ENCODE measurements at regions not wholly inside any gene's neighbourhood (a gene's known extent, or its start where the extent isn't known, plus 50 kb on each side); places are given as distances from the start of the nearest gene placed in this dataset.

- in situ Hi-C loops (cut with HindIII; ENCODE audit: low sequenced_read_pairs), result no loop called here
Measured at GRCh38 chr11:93959663-93960062, 61.5 kb upstream of the HEPHL1 start.

DNA sequence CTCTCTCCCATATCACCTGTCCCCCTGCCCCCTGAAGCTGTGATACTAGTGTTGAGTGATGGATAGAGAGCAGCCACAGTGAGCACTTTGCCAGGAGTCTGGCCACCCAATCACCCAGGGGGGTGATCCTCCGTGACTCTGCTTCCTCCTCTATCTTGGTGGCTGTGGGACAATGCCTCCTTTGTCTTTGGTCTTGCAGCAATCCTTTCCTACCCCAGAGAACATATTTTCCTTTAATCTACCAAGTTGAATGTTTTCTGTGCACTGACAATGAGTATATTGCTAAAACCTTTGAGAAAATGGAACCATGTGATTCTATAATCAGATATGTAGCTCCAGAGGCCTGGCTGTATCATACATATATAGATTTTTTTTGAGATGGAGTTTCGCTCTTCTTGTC, 58.1 kb upstream of the HEPHL1 start:
- in situ Hi-C loops (cut with HindIII; ENCODE audit: low sequenced_read_pairs), result no loop called here

DNA sequence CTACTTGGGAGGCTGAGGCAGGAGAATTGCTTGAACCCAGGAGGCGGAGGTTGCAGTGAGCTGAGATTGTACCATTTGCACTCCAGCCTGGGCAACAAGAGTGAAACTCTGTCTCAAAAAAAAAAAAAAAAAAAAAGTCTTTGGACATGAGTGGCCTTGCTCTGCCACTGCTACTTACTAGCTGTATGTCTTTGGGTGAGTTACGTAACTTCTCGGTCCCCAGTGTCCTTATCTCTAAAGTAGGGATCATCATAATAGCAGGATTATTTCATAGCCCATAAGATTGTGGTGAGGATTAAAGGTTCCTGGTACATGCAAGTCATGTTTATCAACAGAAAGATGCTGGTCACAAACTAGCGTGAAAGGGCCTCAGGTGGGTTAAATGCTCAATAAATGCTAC, 53.9 kb upstream of the HEPHL1 start:
- in situ Hi-C loops (cut with HindIII; ENCODE audit: low sequenced_read_pairs), result no loop called here

DNA sequence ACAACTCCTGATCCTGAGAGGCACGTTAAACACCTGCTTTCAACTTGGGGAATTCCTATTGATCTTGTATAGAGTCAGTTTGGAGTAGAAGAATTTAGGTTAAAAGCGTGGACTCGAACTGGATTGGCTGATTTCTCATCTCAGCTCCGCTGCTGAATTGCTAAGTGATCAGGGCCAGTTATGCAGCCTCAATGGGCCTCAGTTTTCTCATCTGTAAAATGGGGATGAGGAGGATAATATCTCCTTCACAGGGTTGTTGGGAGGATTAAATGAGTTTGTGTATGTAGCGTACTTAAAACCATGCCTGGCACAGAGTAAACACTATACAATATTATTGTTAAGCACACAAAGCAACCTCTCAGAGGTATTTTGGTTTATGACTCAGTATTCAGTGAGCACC, 53.2 kb upstream of the HEPHL1 start:
- in situ Hi-C loops (cut with HindIII; ENCODE audit: low sequenced_read_pairs), result no loop called here

DNA sequence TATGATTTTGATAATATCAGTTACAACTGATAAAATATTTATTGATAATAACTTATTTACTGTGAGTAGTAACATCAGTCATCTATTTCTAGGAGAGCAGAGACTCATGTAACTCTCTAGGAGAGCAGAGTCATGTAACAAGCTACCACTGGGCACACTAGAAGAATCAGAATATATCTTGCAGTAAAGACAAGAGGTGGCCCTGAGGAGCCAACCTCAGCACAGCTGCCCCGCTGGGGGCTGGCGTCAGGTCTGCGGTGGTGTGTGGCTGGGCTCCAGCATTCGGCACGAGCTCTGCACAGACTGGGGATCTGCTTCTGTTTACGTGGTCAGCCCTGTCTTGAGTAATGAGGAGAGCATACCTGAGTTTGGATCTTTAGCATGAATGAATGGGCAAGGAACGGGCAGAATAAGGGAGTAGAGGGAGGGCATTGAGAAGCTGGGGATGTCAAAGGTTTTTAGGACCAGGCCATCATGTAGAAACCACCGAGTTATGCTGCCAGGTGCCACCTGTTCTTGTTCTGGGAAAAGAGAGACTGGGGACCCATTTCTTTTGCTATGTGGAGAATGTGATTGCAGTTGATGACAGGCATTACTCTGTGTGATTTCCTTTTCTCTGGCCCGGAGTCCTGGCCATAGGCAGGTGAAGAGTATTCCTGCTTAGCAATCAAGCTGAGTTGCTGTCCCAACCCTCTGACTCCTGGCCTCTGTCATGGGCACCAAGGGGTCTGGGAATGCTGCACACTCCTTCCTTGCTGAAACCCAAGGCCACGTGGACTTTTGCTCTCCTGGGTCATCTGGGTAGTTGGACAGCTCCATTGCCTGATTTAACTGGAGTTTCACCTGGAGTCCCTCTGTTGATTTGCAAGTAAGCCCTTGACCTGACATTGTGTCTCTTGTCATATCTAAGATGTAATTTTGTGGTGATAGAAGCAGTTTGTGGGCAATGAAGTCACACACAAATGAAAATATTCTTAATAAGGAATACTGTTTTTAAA, 50.9 kb upstream of the HEPHL1 start:
- in situ Hi-C loops (cut with HindIII; ENCODE audit: low sequenced_read_pairs), result no loop called here

Measured in DLD1 (cell line).